ENCODE measurements at regions not wholly inside any gene's neighbourhood (a gene's known extent, or its start where the extent isn't known, plus 50 kb on each side); places are given as distances from the start of the nearest gene placed in this dataset.

- TF ChIP-seq, protein P1, sequence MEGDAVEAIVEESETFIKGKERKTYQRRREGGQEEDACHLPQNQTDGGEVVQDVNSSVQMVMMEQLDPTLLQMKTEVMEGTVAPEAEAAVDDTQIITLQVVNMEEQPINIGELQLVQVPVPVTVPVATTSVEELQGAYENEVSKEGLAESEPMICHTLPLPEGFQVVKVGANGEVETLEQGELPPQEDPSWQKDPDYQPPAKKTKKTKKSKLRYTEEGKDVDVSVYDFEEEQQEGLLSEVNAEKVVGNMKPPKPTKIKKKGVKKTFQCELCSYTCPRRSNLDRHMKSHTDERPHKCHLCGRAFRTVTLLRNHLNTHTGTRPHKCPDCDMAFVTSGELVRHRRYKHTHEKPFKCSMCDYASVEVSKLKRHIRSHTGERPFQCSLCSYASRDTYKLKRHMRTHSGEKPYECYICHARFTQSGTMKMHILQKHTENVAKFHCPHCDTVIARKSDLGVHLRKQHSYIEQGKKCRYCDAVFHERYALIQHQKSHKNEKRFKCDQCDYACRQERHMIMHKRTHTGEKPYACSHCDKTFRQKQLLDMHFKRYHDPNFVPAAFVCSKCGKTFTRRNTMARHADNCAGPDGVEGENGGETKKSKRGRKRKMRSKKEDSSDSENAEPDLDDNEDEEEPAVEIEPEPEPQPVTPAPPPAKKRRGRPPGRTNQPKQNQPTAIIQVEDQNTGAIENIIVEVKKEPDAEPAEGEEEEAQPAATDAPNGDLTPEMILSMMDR (IDR thresholded peaks at IDR 0.05), result no peak
- no peak for TF ChIP-seq POLR2AphosphoS5 (IDR thresholded peaks at IDR 0.05)
These were observed 811.4 kb downstream of the BRD1 start for GRCh38 chr22:49015993-49016908.
